Trophoblast cell (in vitro differentiated cells and primary cell): ENCODE measurements at regions not wholly inside any gene's neighbourhood (a gene's known extent, or its start where the extent isn't known, plus 50 kb on each side); places are given as distances from the start of the nearest gene placed in this dataset.

Source experiments
- DNase-seq, 2 donors: peaks; one replicate each; pipeline ENCODE4 v3.0.0-alpha.2; 2016
- H2AFZ ChIP-seq: 2 replicates; pipeline ENCODE4 v1.6.1; 2013; ENCODE audit warnings: low read length, moderate library complexity, mild to moderate bottlenecking; ENCODE audit not compliant: insufficient read depth, poor library complexity
- H2AK5ac ChIP-seq: 2 replicates; pipeline ENCODE4 v1.6.1; 2013; ENCODE audit warnings: mild to moderate bottlenecking, low read length
- H2BK120ac ChIP-seq: 2 replicates; pipeline ENCODE4 v1.6.1; 2013; ENCODE audit warnings: low read length, mild to moderate bottlenecking, moderate library complexity; ENCODE audit not compliant: insufficient read depth, poor library complexity
- H2BK12ac ChIP-seq: 2 replicates; pipeline ENCODE4 v1.6.1; 2013; ENCODE audit warnings: mild to moderate bottlenecking, low read length, moderate library complexity
- H2BK5ac ChIP-seq: 2 replicates; pipeline ENCODE4 v1.6.1; 2013; ENCODE audit warnings: low read length, low read depth, moderate library complexity, mild to moderate bottlenecking; ENCODE audit not compliant: poor library complexity
- H3K14ac ChIP-seq: 2 replicates; pipeline ENCODE4 v1.6.1; 2013; ENCODE audit warnings: mild to moderate bottlenecking, low read length
- H3K18ac ChIP-seq: 2 replicates; pipeline ENCODE4 v1.6.1; 2013; ENCODE audit warnings: mild to moderate bottlenecking, low read length
- H3K23ac ChIP-seq: 2 replicates; pipeline ENCODE4 v1.6.1; 2013; ENCODE audit warnings: low read length
- H3K27ac ChIP-seq: 2 replicates; pipeline ENCODE4 v1.5.1; 2013; ENCODE audit warnings: low read depth, mild to moderate bottlenecking, inconsistent platforms, low read length, moderate library complexity
- H3K27me3 ChIP-seq: 2 replicates; pipeline ENCODE4 v1.6.1; 2013; ENCODE audit warnings: inconsistent platforms, mild to moderate bottlenecking, low read length, moderate library complexity; ENCODE audit not compliant: insufficient read depth
- H3K36me3 ChIP-seq, 2 experiments: 1 replicate in 1 of 2; 2 replicates in 1 of 2; pipeline ENCODE4 v1.6.1; 2013; ENCODE audit warnings: low read length in 2 of 2, mild to moderate bottlenecking in 2 of 2, moderate library complexity in 1 of 2; ENCODE audit not compliant: insufficient read depth in 2 of 2, control insufficient read depth in 1 of 2
- H3K4ac ChIP-seq: 2 replicates; pipeline ENCODE4 v1.6.1; 2013; ENCODE audit warnings: low read depth, mild to moderate bottlenecking, low read length, moderate library complexity
- H3K4me1 ChIP-seq, 2 experiments: 1 replicate in 1 of 2; 2 replicates in 1 of 2; pipeline ENCODE4 v1.6.1; 2013; ENCODE audit warnings: low read length in 2 of 2, mild to moderate bottlenecking in 2 of 2, moderate library complexity in 1 of 2; ENCODE audit not compliant: insufficient read depth in 2 of 2, control insufficient read depth in 1 of 2
- H3K4me2 ChIP-seq: 2 replicates; pipeline ENCODE4 v1.6.1; 2013; ENCODE audit warnings: inconsistent platforms, mild to moderate bottlenecking, low read length, moderate library complexity
- H3K4me3 ChIP-seq: 2 replicates; pipeline ENCODE4 v1.5.1; 2013; ENCODE audit warnings: mild to moderate bottlenecking, low read depth, low read length, inconsistent platforms
- H3K79me1 ChIP-seq: one replicate; pipeline ENCODE4 v1.6.1; 2013; ENCODE audit warnings: low read length
- H3K79me2 ChIP-seq: 2 replicates; pipeline ENCODE4 v1.6.1; 2013; ENCODE audit warnings: low read length, mild to moderate bottlenecking; ENCODE audit not compliant: control insufficient read depth, insufficient read depth, poor library complexity
- H3K9ac ChIP-seq: 2 replicates; pipeline ENCODE4 v1.6.1; 2013; ENCODE audit warnings: mild to moderate bottlenecking, low read length
- H3K9me3 ChIP-seq: 2 replicates; pipeline ENCODE4 v1.6.1; 2013; ENCODE audit warnings: low read depth, mild to moderate bottlenecking, control low read depth, inconsistent platforms, low read length; ENCODE audit not compliant: insufficient read depth
- H4K12ac ChIP-seq: 2 replicates; pipeline ENCODE4 v1.6.1; 2013; ENCODE audit warnings: low read depth, mild to moderate bottlenecking, low read length, moderate library complexity
- H4K8ac ChIP-seq: 2 replicates; pipeline ENCODE4 v1.6.1; 2013; ENCODE audit warnings: low read depth, mild to moderate bottlenecking, low read length, moderate library complexity
- H4K91ac ChIP-seq: one replicate; pipeline ENCODE4 v1.6.1; 2013; ENCODE audit warnings: low read depth, mild to moderate bottlenecking, low read length, moderate library complexity
- WGBS: extraction: QIAGEN DNeasy Blood & Tissue Kit; methylation state at CpG from one replicate; pipeline ENCODE4 v1.1.7; 2013; ENCODE audit warnings: missing lambda C conversion rate; ENCODE audit not compliant: insufficient read length, insufficient coverage; ENCODE audit errors: extremely low coverage; 5-methylcytosine and 5-hydroxymethylcytosine counted together

DNA sequence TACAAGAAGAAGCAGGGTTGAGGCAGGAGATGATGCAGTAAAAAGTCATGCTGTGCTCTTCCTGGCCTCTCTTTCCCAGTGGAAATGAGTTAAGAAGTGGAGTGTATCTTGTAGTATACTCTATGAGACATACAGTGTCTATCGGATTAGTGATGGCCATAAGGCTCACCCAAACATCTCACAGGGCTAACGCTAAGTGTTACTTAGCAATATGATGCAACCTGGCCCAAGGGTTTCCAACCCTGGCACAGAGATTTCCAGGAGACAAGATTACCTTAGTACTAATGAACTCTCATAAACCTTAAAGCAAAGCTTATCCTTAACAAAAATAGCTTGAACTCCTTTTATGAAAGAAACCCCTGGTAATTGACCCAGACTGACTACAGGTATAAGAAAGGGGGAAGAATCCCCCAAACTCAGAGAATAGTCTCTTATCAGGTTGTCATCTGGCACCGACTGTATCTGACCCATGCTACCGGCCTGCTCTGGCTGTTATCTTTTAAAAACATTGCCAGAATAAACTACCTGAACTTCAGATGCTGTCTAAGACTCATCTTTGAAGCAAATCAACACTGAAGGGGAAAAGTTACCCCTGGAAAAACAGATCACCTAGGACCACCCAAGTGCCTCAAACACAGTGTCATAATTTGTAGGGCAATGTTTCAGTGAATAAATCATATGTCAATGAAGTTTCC, 1002.0 kb downstream of the REEP3 start:
- H3K14ac ChIP-seq, result no peak overlapping the region

DNA sequence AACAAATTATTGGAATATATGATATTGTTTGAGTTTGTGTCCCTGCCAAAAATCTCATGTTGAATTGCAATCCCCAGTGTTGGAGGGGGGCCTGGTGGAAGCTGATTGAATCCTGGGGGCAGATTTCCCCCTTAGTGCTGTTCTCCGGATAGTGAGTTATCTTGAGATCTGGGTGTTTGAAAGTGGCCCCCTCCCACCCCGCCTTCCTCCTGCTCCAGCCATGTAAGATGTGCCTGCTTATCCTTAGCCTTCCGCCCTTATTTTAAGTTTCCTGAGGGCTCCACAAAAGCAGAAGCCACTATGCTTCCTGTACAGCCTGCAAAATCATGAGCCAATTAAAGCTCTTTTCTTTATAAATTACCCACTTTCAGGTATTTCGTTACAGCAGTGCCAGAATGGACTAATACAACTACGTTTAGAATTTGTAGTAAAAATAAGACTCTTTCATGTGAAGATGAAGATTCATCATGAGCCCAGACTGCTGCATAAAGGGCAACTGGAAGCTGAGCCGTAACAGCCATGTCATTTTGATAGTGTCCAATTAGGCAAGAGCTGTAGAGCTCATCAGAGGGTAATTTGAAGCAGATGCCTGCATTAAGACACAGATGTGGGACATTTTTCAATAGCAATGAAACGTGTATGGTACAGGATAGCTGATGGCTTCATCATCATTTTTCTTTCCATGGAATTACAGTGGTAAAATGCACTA, 1007.2 kb downstream of the REEP3 start:
- H3K18ac ChIP-seq, result no peak overlapping the region
- H3K27ac ChIP-seq, result no peak overlapping the region
- H3K4me2 ChIP-seq, result no peak overlapping the region
- no peak overlapping the region for H3K4ac ChIP-seq
- H2BK120ac ChIP-seq, result no peak overlapping the region
- H3K79me2 ChIP-seq, result no peaks in the 10 kb centered on the region
- H3K27me3 ChIP-seq, result no peaks in the 10 kb centered on the region
- H3K23ac ChIP-seq, result no peak overlapping the region
- no peak overlapping the region for H2BK5ac ChIP-seq
- H4K91ac ChIP-seq, result no peak overlapping the region
- no peak for DNase-seq
- no peak overlapping the region for H2AK5ac ChIP-seq
- no peak overlapping the region for H4K12ac ChIP-seq
- H2BK12ac ChIP-seq, result no peak overlapping the region
- no peaks in the 10 kb centered on the region for H3K36me3 ChIP-seq
- no peak overlapping the region for H4K8ac ChIP-seq
- no peaks in the 10 kb centered on the region for H3K4me1 ChIP-seq
- no peak overlapping the region for H3K9ac ChIP-seq
- H3K9me3 ChIP-seq, result no peaks in the 10 kb centered on the region
- H3K4me3 ChIP-seq, result no peak overlapping the region
- WGBS, result no CpG with 5 or more reads among the region's 7 CpGs
- H3K79me1 ChIP-seq, result no peaks in the 10 kb centered on the region
- H2AFZ ChIP-seq, result no peak overlapping the region
- no peak overlapping the region for H3K14ac ChIP-seq

More for the DNA sequence above, 1002.0 kb downstream of the REEP3 start:
- Histone ChIP-seq H3K9me3 (no peaks in the 10 kb centered on the region), H3K4me1 (no peaks in the 10 kb centered on the region), H3K4ac (no peak overlapping the region), H3K4me2 (no peak overlapping the region), H3K4me3 (no peak overlapping the region), H3K36me3 (no peaks in the 10 kb centered on the region), H2AFZ (no peak overlapping the region), H3K23ac (no peak overlapping the region), H4K12ac (no peak overlapping the region), H3K18ac (no peak overlapping the region), H3K27me3 (no peaks in the 10 kb centered on the region), H4K8ac (no peak overlapping the region), H2BK12ac (no peak overlapping the region), H3K79me1 (no peaks in the 10 kb centered on the region), H3K27ac (no peak overlapping the region), H2BK5ac (no peak overlapping the region), H2BK120ac (no peak overlapping the region), H4K91ac (no peak overlapping the region), H2AK5ac (no peak overlapping the region), H3K9ac (no peak overlapping the region), H3K79me2 (no peaks in the 10 kb centered on the region)
- WGBS, result no CpG with 5 or more reads among the region's 4 CpGs
- DNase-seq, result no peak

DNA sequence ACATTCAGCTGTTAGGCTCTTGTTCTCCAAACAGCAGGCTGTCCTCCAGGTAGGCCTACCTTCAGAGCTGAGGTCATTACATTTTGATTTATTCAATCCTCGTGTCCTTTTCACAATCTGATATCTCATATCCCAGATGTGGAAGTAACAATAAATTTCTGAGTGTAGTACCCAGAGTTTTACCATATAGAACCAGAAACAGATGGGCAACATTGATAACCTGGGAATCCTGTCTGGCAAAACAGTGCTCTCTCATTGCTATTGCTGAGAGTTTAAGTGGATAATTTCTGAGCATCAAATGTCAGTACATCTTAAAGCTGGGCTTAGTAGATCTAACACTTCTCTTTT, 1007.8 kb downstream of the REEP3 start:
- Histone ChIP-seq H4K12ac (no peak overlapping the region), H4K91ac (no peak overlapping the region), H3K9ac (no peak overlapping the region), H3K79me1 (no peaks in the 10 kb centered on the region), H3K23ac (no peak overlapping the region), H2AK5ac (no peak overlapping the region), H3K4me2 (no peak overlapping the region), H3K4me1 (no peaks in the 10 kb centered on the region), H3K27ac (no peak overlapping the region), H3K79me2 (no peaks in the 10 kb centered on the region), H2AFZ (no peak overlapping the region), H3K18ac (no peak overlapping the region), H3K4me3 (no peak overlapping the region), H2BK120ac (no peak overlapping the region), H3K36me3 (no peaks in the 10 kb centered on the region), H3K9me3 (no peaks in the 10 kb centered on the region), H3K14ac (no peak overlapping the region), H2BK12ac (no peak overlapping the region), H4K8ac (no peak overlapping the region), H2BK5ac (no peak overlapping the region), H3K4ac (no peak overlapping the region), H3K27me3 (no peaks in the 10 kb centered on the region)
- no peak for DNase-seq
- WGBS, result no CpG with 5 or more reads among the region's 1 CpG

DNA sequence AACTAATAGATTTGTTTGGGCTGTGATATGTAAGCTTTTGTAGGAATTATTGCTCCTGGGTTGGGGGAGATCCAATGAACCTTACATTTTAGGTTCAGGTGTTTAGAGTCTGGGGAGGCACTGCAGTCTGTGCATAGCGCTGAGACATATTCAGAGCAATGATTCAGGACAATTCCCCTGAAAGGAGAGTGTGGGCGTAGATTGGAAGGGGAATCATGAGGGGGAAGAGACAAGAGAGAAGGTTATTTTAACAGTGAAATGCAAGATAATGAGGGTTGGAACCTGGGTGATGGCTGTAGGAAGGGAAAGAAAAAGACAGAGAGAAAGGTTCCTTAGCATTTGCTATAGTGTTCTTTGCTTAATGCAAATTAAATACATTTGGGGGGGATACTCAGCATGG, 1013.4 kb downstream of the REEP3 start:
- Histone ChIP-seq H3K79me2 (no peaks in the 10 kb centered on the region), H2BK12ac (no peak overlapping the region), H3K9me3 (no peaks in the 10 kb centered on the region), H3K79me1 (no peaks in the 10 kb centered on the region), H3K36me3 (no peaks in the 10 kb centered on the region), H2BK120ac (no peak overlapping the region), H3K4me2 (no peak overlapping the region), H3K27ac (no peak overlapping the region), H2AK5ac (no peak overlapping the region), H3K23ac (no peak overlapping the region), H3K14ac (no peak overlapping the region), H3K27me3 (no peaks in the 10 kb centered on the region), H2AFZ (no peak overlapping the region), H3K4ac (no peak overlapping the region), H3K4me3 (no peak overlapping the region), H3K9ac (no peak overlapping the region), H4K12ac (no peak overlapping the region), H3K4me1 (no peaks in the 10 kb centered on the region), H2BK5ac (no peak overlapping the region), H4K8ac (no peak overlapping the region), H3K18ac (no peak overlapping the region), H4K91ac (no peak overlapping the region)
- DNase-seq, result no peak
- no CpG with 5 or more reads among the region's 2 CpGs for WGBS
